K562 (cell line): ENCODE measurements at regions not wholly inside any gene's neighbourhood (a gene's known extent, or its start where the extent isn't known, plus 50 kb on each side); places are given as distances from the start of the nearest gene placed in this dataset.

Source experiments
- ATF6 ChIP-seq: sonication (generic); formaldehyde crosslinking; IDR thresholded peaks from 2 replicates; pipeline ENCODE4 v1.4.0; 2020; ENCODE audit warnings: mild to moderate bottlenecking, missing genetic modification reagents
- CTCF ChIP-seq, 3 experiments: IDR thresholded peaks in 2 of 3; conservative IDR thresholded peaks in 1 of 3; 2 replicates each; pipeline ENCODE4 v1.5.1; 2011 to 2012; ENCODE audit warnings: low read length in 3 of 3, mild to moderate bottlenecking in 3 of 3, control low read depth in 2 of 3, improper control_type of control experiment in 1 of 3, inconsistent platforms in 1 of 3, low read depth in 1 of 3, mixed read lengths in 1 of 3, moderate library complexity in 1 of 3; ENCODE audit not compliant: insufficient read depth in 2 of 3
- KDM1A ChIP-seq, 2 experiments: fragments of 450-650 bp; IDR thresholded peaks; 2 replicates each; pipeline ENCODE4 v1.6.1; 2016; ENCODE audit warnings: mild to moderate bottlenecking in 2 of 2
- PHF20 ChIP-seq: fragments of 450-650 bp; IDR thresholded peaks from 2 replicates; pipeline ENCODE4 v1.6.1; 2018; ENCODE audit not compliant: partially characterized antibody
- ZNF253 ChIP-seq: fragments of 250-450 bp; sonication (Bioruptor Pico); conservative IDR thresholded peaks from 2 replicates; pipeline ENCODE4 v1.6.1; 2021; ENCODE audit warnings: mild to moderate bottlenecking

- TF ChIP-seq CTCF (IDR thresholded peaks at IDR 0.05 in 2 of 3, conservative IDR thresholded peaks at IDR 0.05 in 1 of 3; ENCODE audit: insufficient read depth in 2 of 3, low read depth in 1 of 3, low read length in 3 of 3) (no peak), ZNF253 (CRISPR knock-in tag) (no peak), ATF6 (no peak), PHF20 (no peak), KDM1A (IDR thresholded peaks at IDR 0.05) (no peak)
Observed at GRCh38 chr4:57679969-57680368, 569.8 kb upstream of the IGFBP7 start.
